ENCODE measurements at regions not wholly inside any gene's neighbourhood (a gene's known extent, or its start where the extent isn't known, plus 50 kb on each side); places are given as distances from the start of the nearest gene placed in this dataset.

DNA sequence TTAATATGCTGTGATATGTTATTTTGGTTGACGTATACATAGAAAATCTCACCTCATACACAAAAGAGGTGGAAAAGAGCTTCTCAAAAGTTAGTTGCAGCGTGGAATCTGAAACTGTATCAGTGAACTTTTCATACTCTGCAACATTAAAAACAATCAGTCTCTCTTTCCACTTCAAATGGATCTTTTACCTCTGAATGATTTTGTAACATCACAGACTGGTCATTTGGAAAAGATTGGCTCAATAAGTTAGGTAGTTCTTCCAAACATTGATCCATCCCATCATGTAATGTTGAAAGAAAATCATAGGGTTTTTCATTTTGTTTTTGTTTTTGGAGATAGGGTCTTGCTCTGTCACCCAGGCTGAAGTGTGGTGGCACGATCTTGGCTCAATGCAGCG, 131.1 kb downstream of the AHR start:
- no peak overlapping the region for H3K4me3 ChIP-seq
- peaks cover 8 to 14% of the 10 kb centered on the region in 2 donors for H3K9me3 ChIP-seq
- intact Hi-C loops (cut with DNase I; ENCODE audit: low total_unique reads) = no loop called here
- no peaks in the 10 kb centered on the region for H3K4me1 ChIP-seq
- DNase-seq (ENCODE audit: low spot score in 2 of 2) = no peak
- H3K27me3 ChIP-seq = no peaks in the 10 kb centered on the region
- TF ChIP-seq POLR2AphosphoS5 (IDR thresholded peaks at IDR 0.05) (no peak), POLR2A (IDR thresholded peaks at IDR 0.05) (no peak)
- TF ChIP-seq, protein P1, sequence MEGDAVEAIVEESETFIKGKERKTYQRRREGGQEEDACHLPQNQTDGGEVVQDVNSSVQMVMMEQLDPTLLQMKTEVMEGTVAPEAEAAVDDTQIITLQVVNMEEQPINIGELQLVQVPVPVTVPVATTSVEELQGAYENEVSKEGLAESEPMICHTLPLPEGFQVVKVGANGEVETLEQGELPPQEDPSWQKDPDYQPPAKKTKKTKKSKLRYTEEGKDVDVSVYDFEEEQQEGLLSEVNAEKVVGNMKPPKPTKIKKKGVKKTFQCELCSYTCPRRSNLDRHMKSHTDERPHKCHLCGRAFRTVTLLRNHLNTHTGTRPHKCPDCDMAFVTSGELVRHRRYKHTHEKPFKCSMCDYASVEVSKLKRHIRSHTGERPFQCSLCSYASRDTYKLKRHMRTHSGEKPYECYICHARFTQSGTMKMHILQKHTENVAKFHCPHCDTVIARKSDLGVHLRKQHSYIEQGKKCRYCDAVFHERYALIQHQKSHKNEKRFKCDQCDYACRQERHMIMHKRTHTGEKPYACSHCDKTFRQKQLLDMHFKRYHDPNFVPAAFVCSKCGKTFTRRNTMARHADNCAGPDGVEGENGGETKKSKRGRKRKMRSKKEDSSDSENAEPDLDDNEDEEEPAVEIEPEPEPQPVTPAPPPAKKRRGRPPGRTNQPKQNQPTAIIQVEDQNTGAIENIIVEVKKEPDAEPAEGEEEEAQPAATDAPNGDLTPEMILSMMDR (IDR thresholded peaks at IDR 0.05) = no peak
- H3K36me3 ChIP-seq = no peaks in the 10 kb centered on the region
- H3K27ac ChIP-seq = no peak overlapping the region

DNA sequence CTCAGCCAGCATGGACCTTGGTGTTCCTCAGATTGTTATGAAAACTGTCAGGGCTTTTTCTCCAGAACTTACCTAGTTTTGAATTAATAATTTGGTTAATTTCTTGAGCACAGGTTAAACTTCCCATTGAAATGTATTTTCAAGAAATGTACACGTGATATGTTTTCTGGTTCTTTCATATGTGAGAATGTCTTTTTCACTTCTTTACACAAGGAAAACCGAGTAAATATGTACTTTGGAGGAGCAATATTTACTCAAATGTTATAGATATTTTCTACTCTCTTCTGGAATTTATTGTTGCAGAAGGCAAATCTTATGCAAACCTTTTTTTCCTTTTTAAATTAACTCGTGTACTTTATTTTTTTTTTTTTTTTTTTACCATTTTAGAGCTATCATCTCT, 134.3 kb downstream of the AHR start:
- Histone ChIP-seq H3K9me3 (peaks cover 7 to 11% of the 10 kb centered on the region in 2 donors), H3K4me1 (no peaks in the 10 kb centered on the region), H3K4me3 (no peak overlapping the region), H3K27me3 (no peaks in the 10 kb centered on the region), H3K27ac (no peak overlapping the region), H3K36me3 (no peaks in the 10 kb centered on the region)
- intact Hi-C loops (cut with DNase I; ENCODE audit: low total_unique reads) = no loop called here
- no peak for DNase-seq (ENCODE audit: low spot score in 2 of 2)
- TF ChIP-seq POLR2AphosphoS5 (IDR thresholded peaks at IDR 0.05) (no peak), POLR2A (IDR thresholded peaks at IDR 0.05) (no peak)
- TF ChIP-seq, protein P1 (IDR thresholded peaks at IDR 0.05) = no peak

DNA sequence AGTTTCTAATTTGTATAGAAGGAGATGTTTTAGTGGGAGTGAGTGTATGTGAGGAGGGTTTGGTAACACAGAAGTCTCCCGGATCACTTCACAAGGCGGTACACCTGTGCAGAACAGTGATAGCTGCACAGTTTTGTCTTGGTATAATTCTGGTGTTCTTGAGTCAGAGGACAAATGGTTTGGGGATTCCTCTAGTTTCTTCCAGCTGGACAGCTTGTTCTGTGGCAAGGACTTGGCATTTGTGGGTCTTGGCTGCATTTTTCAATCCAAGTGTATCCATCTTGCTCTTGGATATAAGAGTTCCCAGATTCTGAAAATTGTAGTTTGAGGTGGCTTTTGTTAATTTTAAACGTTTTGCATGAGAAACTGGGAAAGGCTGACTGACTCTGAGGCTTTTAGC, 135.7 kb downstream of the AHR start:
- Histone ChIP-seq H3K27me3 (no peaks in the 10 kb centered on the region), H3K4me3 (no peak overlapping the region), H3K9me3 (no peaks in the 10 kb centered on the region), H3K27ac (no peak overlapping the region), H3K4me1 (no peaks in the 10 kb centered on the region), H3K36me3 (no peaks in the 10 kb centered on the region)
- TF ChIP-seq, protein P1 (IDR thresholded peaks at IDR 0.05) = no peak
- TF ChIP-seq POLR2A (IDR thresholded peaks at IDR 0.05) = no peak
- no peak for TF ChIP-seq POLR2AphosphoS5 (IDR thresholded peaks at IDR 0.05)
- DNase-seq (ENCODE audit: low spot score in 2 of 2) = no peak
- intact Hi-C loops (cut with DNase I; ENCODE audit: low total_unique reads) = no loop called here

DNA sequence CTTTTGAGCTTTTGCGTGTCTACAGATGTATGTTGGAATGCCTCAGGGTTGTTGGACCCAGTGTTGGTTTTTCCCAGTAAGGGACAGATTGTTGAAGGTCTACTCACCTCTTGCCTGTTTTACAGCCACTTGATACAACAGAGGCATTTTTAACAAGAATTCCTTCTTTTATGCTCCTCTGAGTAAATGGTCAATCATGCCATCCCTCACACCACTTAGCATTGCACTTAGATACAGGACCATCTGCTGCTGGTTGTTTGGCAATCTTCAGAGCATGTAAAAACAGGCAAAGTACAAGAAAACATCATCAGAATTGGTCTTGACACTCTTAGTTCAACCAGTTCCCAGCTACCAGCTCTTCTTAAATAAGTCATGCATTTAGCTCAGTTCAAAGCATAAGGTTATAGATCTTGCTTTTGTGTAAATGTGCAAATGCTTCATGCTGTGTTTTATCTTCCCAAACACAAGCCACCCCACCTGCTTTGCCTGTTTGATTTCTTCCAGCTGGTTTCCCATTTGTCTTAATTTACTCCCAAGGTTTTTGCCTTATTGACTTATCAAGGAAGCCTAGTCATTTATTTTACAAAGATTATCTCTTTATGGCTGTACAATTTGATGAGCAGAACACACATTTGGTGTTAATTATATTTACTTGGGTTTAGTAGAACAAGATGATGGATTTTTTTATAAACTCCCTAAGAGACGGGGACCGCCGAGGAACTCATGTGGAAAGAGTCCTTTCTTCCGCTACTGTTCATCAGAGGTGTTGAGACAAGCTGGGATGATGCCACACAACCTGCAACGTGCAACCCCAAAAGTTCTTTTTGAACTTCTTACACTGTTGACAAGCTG, 136.6 kb downstream of the AHR start:
- DNase-seq (ENCODE audit: low spot score in 2 of 2) = no peak
- intact Hi-C loops (cut with DNase I; ENCODE audit: low total_unique reads) = no loop called here
- H3K36me3 ChIP-seq = no peaks in the 10 kb centered on the region
- H3K27me3 ChIP-seq = no peaks in the 10 kb centered on the region
- H3K4me1 ChIP-seq = no peaks in the 10 kb centered on the region
- H3K9me3 ChIP-seq = no peaks in the 10 kb centered on the region
- TF ChIP-seq POLR2AphosphoS5 (IDR thresholded peaks at IDR 0.05) (no peak), POLR2A (IDR thresholded peaks at IDR 0.05) (no peak)
- TF ChIP-seq, protein P1 (IDR thresholded peaks at IDR 0.05) = no peak
- H3K27ac ChIP-seq = no peak overlapping the region
- no peak overlapping the region for H3K4me3 ChIP-seq

DNA sequence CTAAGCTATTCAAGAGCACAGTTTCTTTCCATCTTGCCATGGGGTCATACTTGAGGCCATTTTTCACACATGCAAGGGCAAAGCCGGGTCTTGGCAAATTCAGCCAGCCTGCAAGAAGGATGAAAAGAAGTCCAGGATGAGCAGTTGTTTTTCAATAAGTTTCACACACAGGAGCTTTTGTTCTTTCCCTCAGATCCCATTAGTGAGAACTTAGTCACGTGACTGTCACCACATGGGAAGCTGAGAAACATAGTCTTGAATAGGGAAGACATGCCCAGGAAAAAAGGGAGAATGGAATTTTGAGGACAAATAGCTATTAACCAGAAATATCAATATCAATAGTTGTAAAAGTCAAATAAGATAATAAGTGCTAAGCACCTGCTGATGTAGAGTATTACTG, 137.7 kb downstream of the AHR start:
- Histone ChIP-seq H3K27ac (no peak overlapping the region), H3K36me3 (no peaks in the 10 kb centered on the region), H3K9me3 (no peaks in the 10 kb centered on the region), H3K4me3 (no peak overlapping the region), H3K4me1 (no peaks in the 10 kb centered on the region), H3K27me3 (no peaks in the 10 kb centered on the region)
- TF ChIP-seq, protein P1 (IDR thresholded peaks at IDR 0.05) = no peak
- TF ChIP-seq POLR2AphosphoS5 (IDR thresholded peaks at IDR 0.05) = no peak
- no peak for TF ChIP-seq POLR2A (IDR thresholded peaks at IDR 0.05)
- intact Hi-C loops (cut with DNase I; ENCODE audit: low total_unique reads) = no loop called here
- DNase-seq (ENCODE audit: low spot score in 2 of 2) = no peak

Measured in breast epithelium (tissue), 4 donors.